NB4 (cell line): ENCODE measurements at regions not wholly inside any gene's neighbourhood (a gene's known extent, or its start where the extent isn't known, plus 50 kb on each side); places are given as distances from the start of the nearest gene placed in this dataset.

Experiments
- CTCF ChIP-seq: IDR thresholded peaks from one replicate; pipeline ENCODE4 v1.5.1; 2012; ENCODE audit warnings: low read depth, low read length
- POLR2A ChIP-seq: IDR thresholded peaks from 2 replicates; pipeline ENCODE4 v1.6.1; 2011; ENCODE audit warnings: mild to moderate bottlenecking; ENCODE audit not compliant: insufficient read length; ENCODE audit errors: extremely low read depth

- TF ChIP-seq CTCF, result no peak
- TF ChIP-seq POLR2A, result no peak
These were observed 200.5 kb upstream of the PHACTR1 start for GRCh38 chr6:12516070-12516469.
